ENCODE measurements at regions not wholly inside any gene's neighbourhood (a gene's known extent, or its start where the extent isn't known, plus 50 kb on each side); places are given as distances from the start of the nearest gene placed in this dataset.

GRCh38 chr4:149062997-149063396 lies 620.8 kb upstream of the NR3C2 start:
- TF ChIP-seq TOX (CRISPR knock-in tag; IDR thresholded peaks at IDR 0.05; ENCODE audit: borderline replicate concordance) (no peak), PATZ1 (CRISPR knock-in tag; IDR thresholded peaks at IDR 0.05; ENCODE audit: borderline replicate concordance) (no peak), CSDC2 (CRISPR knock-in tag; IDR thresholded peaks at IDR 0.05) (no peak), OSR1 (CRISPR knock-in tag; IDR thresholded peaks at IDR 0.05) (no peak), CREB5 (CRISPR knock-in tag; IDR thresholded peaks at IDR 0.05; ENCODE audit: low read depth) (no peak), RARB (CRISPR knock-in tag; IDR thresholded peaks at IDR 0.05) (no peak), ZNF565 (CRISPR knock-in tag; conservative IDR thresholded peaks at IDR 0.05; ENCODE audit: low read depth) (no peak), ZC3H10 (CRISPR knock-in tag; IDR thresholded peaks at IDR 0.05) (no peak), ISL1 (CRISPR knock-in tag; IDR thresholded peaks at IDR 0.05) (no peak), ARNTL (CRISPR knock-in tag; IDR thresholded peaks at IDR 0.05; ENCODE audit: borderline replicate concordance, low read depth) (no peak), ZFP30 (CRISPR knock-in tag; IDR thresholded peaks at IDR 0.05) (no peak), ESRRG (CRISPR knock-in tag; IDR thresholded peaks at IDR 0.05) (no peak), GLIS3 (CRISPR knock-in tag; IDR thresholded peaks at IDR 0.05) (no peak)
